Sigmoid colon (tissue), 4 donors: ENCODE measurements at regions not wholly inside any gene's neighbourhood (a gene's known extent, or its start where the extent isn't known, plus 50 kb on each side); places are given as distances from the start of the nearest gene placed in this dataset.

ENCODE experiments used
- EP300 ChIP-seq, 4 donors: sonication (generic); formaldehyde crosslinking; IDR thresholded peaks; one replicate each; pipeline ENCODE4 v1.6.1; 2017; ENCODE audit warnings: antibody characterized with exemption in 4 of 4
- POLR2A ChIP-seq, 2 donors: fragments of 450-650 bp; IDR thresholded peaks; one replicate each; pipeline ENCODE4 v1.6.1; 2016; ENCODE audit warnings: antibody characterized with exemption in 2 of 2, mild to moderate bottlenecking in 2 of 2, moderate library complexity in 2 of 2
- POLR2AphosphoS5 ChIP-seq, 4 donors: sonication (generic); formaldehyde crosslinking; IDR thresholded peaks; one replicate each; pipeline ENCODE4 v1.6.1; 2017; ENCODE audit warnings: antibody characterized with exemption in 4 of 4
- TF ChIP-seq, protein P1 (sequence below), 4 experiments: fragments of 450-650 bp in 3 of 4; fragments of 200-600 bp in 1 of 4; IDR thresholded peaks; one replicate each; pipeline ENCODE4 v1.5.1; 2016 to 2019; ENCODE audit warnings: antibody characterized with exemption in 4 of 4, mild to moderate bottlenecking in 3 of 4, moderate library complexity in 2 of 4

DNA sequence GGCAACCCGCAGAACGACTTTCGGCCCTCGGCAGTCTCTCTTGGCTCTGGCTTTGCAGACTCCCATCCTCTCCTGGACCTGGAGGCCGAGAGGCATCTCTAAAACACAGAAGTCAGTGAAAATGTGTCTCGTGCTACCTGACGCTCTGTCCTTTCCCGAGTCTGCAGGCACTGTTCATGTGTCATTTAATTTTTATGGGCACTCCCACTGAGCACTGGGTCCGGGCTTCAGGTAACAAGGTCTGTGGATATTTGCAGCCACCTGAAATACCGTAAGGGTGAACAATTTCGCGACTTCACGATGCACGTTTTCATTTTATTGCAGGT, 96.8 kb downstream of the GLRX3 start:
- TF ChIP-seq, protein P1, sequence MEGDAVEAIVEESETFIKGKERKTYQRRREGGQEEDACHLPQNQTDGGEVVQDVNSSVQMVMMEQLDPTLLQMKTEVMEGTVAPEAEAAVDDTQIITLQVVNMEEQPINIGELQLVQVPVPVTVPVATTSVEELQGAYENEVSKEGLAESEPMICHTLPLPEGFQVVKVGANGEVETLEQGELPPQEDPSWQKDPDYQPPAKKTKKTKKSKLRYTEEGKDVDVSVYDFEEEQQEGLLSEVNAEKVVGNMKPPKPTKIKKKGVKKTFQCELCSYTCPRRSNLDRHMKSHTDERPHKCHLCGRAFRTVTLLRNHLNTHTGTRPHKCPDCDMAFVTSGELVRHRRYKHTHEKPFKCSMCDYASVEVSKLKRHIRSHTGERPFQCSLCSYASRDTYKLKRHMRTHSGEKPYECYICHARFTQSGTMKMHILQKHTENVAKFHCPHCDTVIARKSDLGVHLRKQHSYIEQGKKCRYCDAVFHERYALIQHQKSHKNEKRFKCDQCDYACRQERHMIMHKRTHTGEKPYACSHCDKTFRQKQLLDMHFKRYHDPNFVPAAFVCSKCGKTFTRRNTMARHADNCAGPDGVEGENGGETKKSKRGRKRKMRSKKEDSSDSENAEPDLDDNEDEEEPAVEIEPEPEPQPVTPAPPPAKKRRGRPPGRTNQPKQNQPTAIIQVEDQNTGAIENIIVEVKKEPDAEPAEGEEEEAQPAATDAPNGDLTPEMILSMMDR (IDR thresholded peaks at IDR 0.05) = no peak
- TF ChIP-seq POLR2A (IDR thresholded peaks at IDR 0.05) = no peak
- TF ChIP-seq POLR2AphosphoS5 (IDR thresholded peaks at IDR 0.05) = no peak
- no peak for TF ChIP-seq EP300 (IDR thresholded peaks at IDR 0.05)
